Large intestine (tissue), 3 donors: ENCODE measurements at regions not wholly inside any gene's neighbourhood (a gene's known extent, or its start where the extent isn't known, plus 50 kb on each side); places are given as distances from the start of the nearest gene placed in this dataset.

Experiments
- DNase-seq, 2 donors: peaks; one replicate each; pipeline versions ENCODE4 v3.0.0 to v3.0.0-alpha.2; 2013
- H3K27ac ChIP-seq: one replicate; pipeline ENCODE4 v1.5.1; 2013; ENCODE audit warnings: low read length
- H3K27me3 ChIP-seq: 2 replicates; pipeline ENCODE4 v1.6.1; 2013; ENCODE audit warnings: low read length; ENCODE audit not compliant: control insufficient read depth, insufficient read depth
- H3K36me3 ChIP-seq: 2 replicates; pipeline ENCODE4 v1.6.1; 2013; ENCODE audit warnings: low read length; ENCODE audit not compliant: control insufficient read depth, insufficient read depth
- H3K4me1 ChIP-seq: one replicate; pipeline ENCODE4 v1.6.1; 2013; ENCODE audit warnings: low read length; ENCODE audit not compliant: control insufficient read depth, insufficient read depth
- H3K4me3 ChIP-seq: one replicate; pipeline ENCODE4 v1.5.1; 2013; ENCODE audit warnings: low read length
- H3K9me3 ChIP-seq: one replicate; pipeline ENCODE4 v1.6.1; 2013; ENCODE audit warnings: mild to moderate bottlenecking, low read depth, low read length, moderate library complexity; ENCODE audit not compliant: control insufficient read depth
- WGBS: methylation state at CpG from one replicate; pipeline ENCODE4 v1.1.5; 2013; ENCODE audit warnings: low lambda C conversion rate; ENCODE audit not compliant: insufficient coverage; 5-methylcytosine and 5-hydroxymethylcytosine counted together

- Histone ChIP-seq H3K9me3 (no peaks in the 10 kb centered on the region), H3K27ac (no peak overlapping the region), H3K4me3 (no peak overlapping the region), H3K4me1 (no peaks in the 10 kb centered on the region), H3K36me3 (no peaks in the 10 kb centered on the region), H3K27me3 (no peaks in the 10 kb centered on the region)
- WGBS: no CpG with 5 or more reads among the region's 4 CpGs
- no peak for DNase-seq
Observed at GRCh38 chr20:39785252-39785917, 823.2 kb downstream of the DHX35 start.

DNA sequence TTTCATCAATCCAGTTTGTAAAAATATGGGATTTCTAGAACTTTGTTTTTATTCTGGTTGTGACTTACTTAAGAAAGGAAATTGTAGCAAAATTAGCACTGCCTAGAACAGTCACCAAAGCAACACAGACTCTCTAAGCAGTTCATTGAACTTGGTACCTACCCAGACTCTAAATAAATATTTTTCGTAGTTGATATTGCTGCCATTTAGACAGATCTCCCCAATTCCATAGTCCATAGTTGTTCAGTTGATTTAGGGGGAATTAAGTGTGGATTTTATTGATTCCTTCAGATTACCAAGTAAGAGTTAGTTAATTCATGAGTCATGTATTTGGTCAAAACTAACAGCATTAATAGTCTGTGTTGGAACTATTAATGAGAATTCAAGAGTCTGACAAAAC, 822.5 kb downstream of the DHX35 start:
- no peaks in the 10 kb centered on the region for H3K36me3 ChIP-seq
- H3K27me3 ChIP-seq: no peaks in the 10 kb centered on the region
- 80% methylated on average over 1 of the region's 1 CpG for WGBS
- H3K4me1 ChIP-seq: no peaks in the 10 kb centered on the region
- no peak overlapping the region for H3K4me3 ChIP-seq
- H3K27ac ChIP-seq: no peak overlapping the region
- DNase-seq: no peak
- no peaks in the 10 kb centered on the region for H3K9me3 ChIP-seq

DNA sequence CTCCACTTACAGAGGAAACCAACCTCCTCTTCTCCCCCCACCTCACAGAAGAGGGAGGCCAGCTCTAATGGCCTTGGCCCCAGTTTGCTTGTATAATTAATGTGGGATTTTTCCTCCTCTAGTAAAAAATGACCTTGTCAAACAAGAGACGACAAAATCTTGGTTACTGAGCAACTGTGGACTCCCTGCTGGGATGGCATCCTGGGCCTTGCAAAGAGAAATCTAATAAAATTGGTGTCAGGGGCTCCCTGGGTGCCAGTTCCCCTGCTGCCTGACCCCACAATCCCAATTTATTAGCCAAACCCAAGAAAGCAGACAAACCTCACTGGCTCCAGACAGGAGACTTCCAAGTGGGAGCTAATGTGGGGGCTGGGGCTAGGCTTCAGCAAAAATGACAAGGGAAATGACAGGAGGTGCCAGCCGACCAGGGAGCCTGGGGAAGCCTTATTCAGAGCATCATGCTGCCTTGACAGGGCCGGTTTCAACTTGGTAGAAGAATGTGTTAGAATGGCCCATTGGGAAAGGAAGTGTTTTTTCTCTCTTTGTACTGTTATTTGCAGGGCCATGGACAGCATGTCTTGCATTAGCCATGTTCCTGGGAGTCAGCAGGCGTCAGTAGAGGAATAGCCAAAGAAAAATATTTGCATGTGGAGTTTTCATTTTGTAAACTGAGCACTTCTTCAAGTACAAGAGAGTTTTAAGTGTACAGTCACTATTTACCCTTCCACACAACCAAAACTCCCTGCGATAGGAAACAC, 816.9 kb downstream of the DHX35 start:
- 0% methylated on average over 1 of the region's 5 CpGs for WGBS
- Histone ChIP-seq H3K4me1 (no peaks in the 10 kb centered on the region), H3K4me3 (no peak overlapping the region), H3K27ac (no peak overlapping the region), H3K9me3 (no peaks in the 10 kb centered on the region), H3K27me3 (no peaks in the 10 kb centered on the region), H3K36me3 (no peaks in the 10 kb centered on the region)
- DNase-seq: no peak

DNA sequence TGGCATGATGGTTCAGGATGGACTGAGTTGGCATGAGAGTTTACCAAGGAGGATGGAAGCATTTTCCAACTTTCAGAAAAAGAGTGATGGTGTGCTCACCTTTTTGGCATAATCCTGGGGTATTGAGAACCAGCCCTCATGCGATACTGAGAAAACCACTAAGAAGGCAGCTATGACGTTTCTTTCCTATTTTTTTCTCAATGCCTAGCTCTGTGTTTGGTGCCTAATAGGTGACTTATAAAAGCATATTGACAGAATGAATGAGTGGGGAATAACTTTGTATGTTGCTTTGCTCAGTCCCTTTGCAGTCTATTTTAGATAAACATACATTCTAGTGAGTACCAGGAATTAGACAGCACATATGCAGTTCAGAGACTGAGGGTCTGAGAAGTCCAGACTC, 816.3 kb downstream of the DHX35 start:
- Histone ChIP-seq H3K36me3 (no peaks in the 10 kb centered on the region), H3K27ac (no peak overlapping the region), H3K4me3 (no peak overlapping the region), H3K4me1 (no peaks in the 10 kb centered on the region), H3K9me3 (no peaks in the 10 kb centered on the region), H3K27me3 (no peaks in the 10 kb centered on the region)
- no CpG with 5 or more reads among the region's 2 CpGs for WGBS
- DNase-seq: no peak

DNA sequence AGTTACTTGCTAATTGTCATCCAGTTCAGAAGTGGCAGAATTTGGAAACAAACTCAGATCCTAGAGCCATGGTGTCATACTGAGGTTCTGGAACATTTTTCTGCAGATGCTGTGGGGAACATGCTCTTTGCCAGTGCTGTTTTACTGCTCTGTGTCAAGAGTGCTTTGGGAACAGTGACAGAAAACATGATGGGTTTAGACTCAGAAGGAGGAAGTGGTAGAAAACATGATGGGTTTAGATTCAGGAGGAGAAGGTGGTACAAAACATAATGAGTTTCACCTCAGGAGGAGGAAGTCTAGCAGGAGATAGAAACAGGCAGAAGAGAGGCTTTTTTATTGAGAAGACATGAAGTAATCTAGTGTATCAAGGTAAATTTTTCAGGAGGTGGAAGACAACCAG, 815.5 kb downstream of the DHX35 start:
- H3K27me3 ChIP-seq: no peaks in the 10 kb centered on the region
- no peak overlapping the region for H3K27ac ChIP-seq
- DNase-seq: no peak
- no peaks in the 10 kb centered on the region for H3K36me3 ChIP-seq
- no peaks in the 10 kb centered on the region for H3K4me1 ChIP-seq
- H3K4me3 ChIP-seq: no peak overlapping the region
- no peaks in the 10 kb centered on the region for H3K9me3 ChIP-seq

GRCh38 chr20:39775110-39775509, 813.0 kb downstream of the DHX35 start:
- no peak overlapping the region for H3K27ac ChIP-seq
- no peak for DNase-seq
- no peak overlapping the region for H3K4me3 ChIP-seq
- WGBS: no CpG with 5 or more reads among the region's 3 CpGs
- H3K27me3 ChIP-seq: no peaks in the 10 kb centered on the region
- no peaks in the 10 kb centered on the region for H3K9me3 ChIP-seq
- no peaks in the 10 kb centered on the region for H3K4me1 ChIP-seq
- no peaks in the 10 kb centered on the region for H3K36me3 ChIP-seq

- peaks cover 2% of the 10 kb centered on the region for H3K9me3 ChIP-seq
- H3K27me3 ChIP-seq: no peaks in the 10 kb centered on the region
- DNase-seq: no peak
- no peaks in the 10 kb centered on the region for H3K36me3 ChIP-seq
- no CpG with 5 or more reads among the region's 5 CpGs for WGBS
- no peak overlapping the region for H3K27ac ChIP-seq
- H3K4me1 ChIP-seq: no peaks in the 10 kb centered on the region
- no peak overlapping the region for H3K4me3 ChIP-seq
Observed at GRCh38 chr20:39773380-39774000, 811.3 kb downstream of the DHX35 start.

DNA sequence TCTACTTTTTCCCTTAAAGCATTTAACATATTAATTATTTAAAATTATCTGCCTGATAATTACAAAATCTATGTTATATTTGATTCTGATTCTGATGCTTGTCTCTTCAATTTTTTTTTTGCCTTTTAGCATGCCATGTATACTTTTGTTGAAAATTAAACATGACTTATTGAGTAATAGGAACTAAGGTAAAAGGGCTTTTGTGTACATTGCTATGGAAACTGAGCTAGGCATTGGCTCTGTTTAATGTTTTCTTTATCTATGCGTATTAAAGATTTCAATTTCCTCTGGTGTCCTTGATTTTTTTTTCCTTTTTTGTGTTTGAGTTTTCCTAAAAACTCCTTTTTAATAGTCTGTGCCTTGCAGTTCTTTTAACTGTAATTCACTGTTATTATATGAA, 805.2 kb downstream of the DHX35 start:
- Histone ChIP-seq H3K4me3 (no peak overlapping the region), H3K4me1 (no peaks in the 10 kb centered on the region)
- 89% methylated on average over 1 of the region's 1 CpG for WGBS

GRCh38 chr20:39766333-39766732, 804.2 kb downstream of the DHX35 start:
- Histone ChIP-seq H3K4me1 (no peaks in the 10 kb centered on the region), H3K36me3 (no peaks in the 10 kb centered on the region), H3K27ac (no peak overlapping the region), H3K4me3 (no peak overlapping the region), H3K27me3 (no peaks in the 10 kb centered on the region), H3K9me3 (peaks cover 6% of the 10 kb centered on the region)
- WGBS: 100% methylated on average over 1 of the region's 1 CpG
- DNase-seq: no peak

More for the DNA sequence above, 805.2 kb downstream of the DHX35 start:
- Histone ChIP-seq H3K27ac (no peak overlapping the region), H3K36me3 (no peaks in the 10 kb centered on the region), H3K27me3 (no peaks in the 10 kb centered on the region), H3K9me3 (peaks cover 6% of the 10 kb centered on the region)
- no peak for DNase-seq

DNA sequence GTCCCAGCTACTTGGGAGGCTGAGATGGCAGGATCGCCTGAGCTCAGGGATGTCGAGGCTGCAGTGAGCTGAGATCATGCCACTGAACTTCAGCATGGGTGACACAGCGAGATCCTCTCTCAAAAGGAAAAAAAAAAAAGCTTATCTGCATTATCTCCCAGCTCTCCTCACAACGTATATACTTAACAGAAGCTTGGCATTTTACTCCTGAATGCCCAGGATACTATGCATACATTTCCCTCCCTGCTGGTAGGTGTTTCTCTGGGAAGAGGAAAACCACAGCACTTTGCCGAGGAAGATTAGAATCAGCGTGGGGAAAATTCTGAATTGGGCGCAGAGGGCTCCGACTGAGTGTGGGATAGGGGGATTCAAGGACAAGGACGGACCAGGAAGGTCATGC, 800.6 kb downstream of the DHX35 start:
- Histone ChIP-seq H3K4me3 (no peak overlapping the region), H3K27me3 (no peaks in the 10 kb centered on the region), H3K9me3 (no peaks in the 10 kb centered on the region), H3K27ac (no peak overlapping the region), H3K36me3 (no peaks in the 10 kb centered on the region), H3K4me1 (no peaks in the 10 kb centered on the region)
- DNase-seq: no peak
- WGBS: 80% methylated on average over 1 of the region's 9 CpGs
